ENCODE measurements at regions not wholly inside any gene's neighbourhood (a gene's known extent, or its start where the extent isn't known, plus 50 kb on each side); places are given as distances from the start of the nearest gene placed in this dataset.

GRCh38 chr10:125513429-125514182 lies 169.4 kb downstream of the TEX36 start:
- DNase-seq, result no peak

- no peak for DNase-seq
These were observed 172.0 kb downstream of the TEX36 start for GRCh38 chr10:125510998-125511397.

- no peak for DNase-seq
These were observed 177.3 kb downstream of the TEX36 start for GRCh38 chr10:125505648-125506047.

GRCh38 chr10:125502276-125502675 lies 180.7 kb downstream of the TEX36 start:
- DNase-seq, result no peak

- no peak for DNase-seq
These were observed 187.6 kb downstream of the TEX36 start for GRCh38 chr10:125495386-125495785.

- DNase-seq, result no peak
These were observed 188.2 kb downstream of the TEX36 start for GRCh38 chr10:125494651-125495239.

GRCh38 chr10:125491381-125491780 lies 191.6 kb downstream of the TEX36 start:
- DNase-seq, result no peak

GRCh38 chr10:125489731-125490130 lies 193.2 kb downstream of the TEX36 start:
- DNase-seq, result peak; percentile 45

GRCh38 chr10:125485665-125486064 lies 197.3 kb downstream of the TEX36 start:
- DNase-seq, result no peak

- DNase-seq, result no peak
These were observed 198.8 kb downstream of the TEX36 start for GRCh38 chr10:125484035-125484732.

GRCh38 chr10:125482637-125483036 lies 200.3 kb downstream of the TEX36 start:
- no peak for DNase-seq

GRCh38 chr10:125482108-125482507 lies 200.9 kb downstream of the TEX36 start:
- no peak for DNase-seq

- no peak for DNase-seq
These were observed 203.9 kb downstream of the TEX36 start for GRCh38 chr10:125479059-125479458.

- no peak for DNase-seq
These were observed 207.1 kb downstream of the TEX36 start for GRCh38 chr10:125475815-125476214.

- no peak for DNase-seq
These were observed 209.7 kb downstream of the TEX36 start for GRCh38 chr10:125473143-125473793.

GRCh38 chr10:125472010-125472607 lies 210.9 kb downstream of the TEX36 start:
- no peak for DNase-seq

- no peak for DNase-seq
These were observed 214.7 kb downstream of the TEX36 start for GRCh38 chr10:125468278-125468677.

GRCh38 chr10:125466685-125467084 lies 216.3 kb downstream of the TEX36 start:
- no peak for DNase-seq

GRCh38 chr10:125462845-125463244 lies 220.1 kb downstream of the TEX36 start:
- DNase-seq, result no peak

GRCh38 chr10:125460326-125460725 lies 222.6 kb downstream of the TEX36 start:
- DNase-seq, result no peak

- no peak for DNase-seq
These were observed 225.6 kb downstream of the TEX36 start for GRCh38 chr10:125457406-125457805.

- DNase-seq, result no peak
These were observed 227.1 kb downstream of the TEX36 start for GRCh38 chr10:125455855-125456254.

- no peak for DNase-seq
These were observed 227.5 kb downstream of the TEX36 start for GRCh38 chr10:125455431-125455830.

All from NCI-H1092 treated with DMSO at 0.1 percent for 48 hours (cell line).